IMR-90 (cell line): ENCODE measurements at regions not wholly inside any gene's neighbourhood (a gene's known extent, or its start where the extent isn't known, plus 50 kb on each side); places are given as distances from the start of the nearest gene placed in this dataset.

Experiments
- BHLHE40 ChIP-seq: fragments of 150-350 bp; IDR thresholded peaks from 2 replicates; pipeline ENCODE4 v1.6.1; 2016; ENCODE audit warnings: mild to moderate bottlenecking, low read depth, low read length
- CEBPB ChIP-seq: IDR thresholded peaks from 2 replicates; pipeline ENCODE4 v1.6.1; 2012; ENCODE audit warnings: low read depth, low read length, improper control_type of control experiment
- CHD1 ChIP-seq: IDR thresholded peaks from 2 replicates; pipeline ENCODE4 v1.6.1; 2012; ENCODE audit warnings: low read depth, low read length, improper control_type of control experiment
- FOS ChIP-seq: fragments of 150-350 bp; IDR thresholded peaks from 2 replicates; pipeline ENCODE4 v1.6.1; 2016; ENCODE audit warnings: low read depth, low read length
- MAFK ChIP-seq: IDR thresholded peaks from 2 replicates; pipeline ENCODE4 v1.6.1; 2012; ENCODE audit warnings: low read depth, low read length, improper control_type of control experiment
- MXI1 ChIP-seq: IDR thresholded peaks from 2 replicates; pipeline ENCODE4 v1.6.1; 2012; ENCODE audit warnings: low read depth, mild to moderate bottlenecking, low read length, moderate library complexity, borderline replicate concordance
- NFE2L2 ChIP-seq: fragments of 150-350 bp; IDR thresholded peaks from 2 replicates; pipeline ENCODE4 v1.6.1; 2016; ENCODE audit warnings: low read depth, mild to moderate bottlenecking, low read length
- POLR2A ChIP-seq: IDR thresholded peaks from 2 replicates; pipeline ENCODE4 v1.6.1; 2012; ENCODE audit warnings: mild to moderate bottlenecking, low read depth, low read length
- RCOR1 ChIP-seq: IDR thresholded peaks from 2 replicates; pipeline ENCODE4 v1.6.1; 2012; ENCODE audit warnings: mild to moderate bottlenecking, low read length, improper control_type of control experiment; ENCODE audit not compliant: insufficient replicate concordance
- TF ChIP-seq, protein P1 (sequence below): conservative IDR thresholded peaks from 2 replicates; pipeline ENCODE4 v1.5.1; 2012; ENCODE audit warnings: mild to moderate bottlenecking, low read depth, low read length, improper control_type of control experiment
- TF ChIP-seq, protein P2 (sequence below): fragments of 150-350 bp; IDR thresholded peaks from 2 replicates; pipeline ENCODE4 v1.6.1; 2016; ENCODE audit warnings: low read depth, mild to moderate bottlenecking, low read length, moderate library complexity, borderline replicate concordance
- TF ChIP-seq, protein P3 (sequence below): fragments of 150-350 bp; IDR thresholded peaks from 2 replicates; pipeline ENCODE4 v1.6.1; 2017; ENCODE audit warnings: mild to moderate bottlenecking, antibody characterized with exemption, low read length, low read depth

DNA sequence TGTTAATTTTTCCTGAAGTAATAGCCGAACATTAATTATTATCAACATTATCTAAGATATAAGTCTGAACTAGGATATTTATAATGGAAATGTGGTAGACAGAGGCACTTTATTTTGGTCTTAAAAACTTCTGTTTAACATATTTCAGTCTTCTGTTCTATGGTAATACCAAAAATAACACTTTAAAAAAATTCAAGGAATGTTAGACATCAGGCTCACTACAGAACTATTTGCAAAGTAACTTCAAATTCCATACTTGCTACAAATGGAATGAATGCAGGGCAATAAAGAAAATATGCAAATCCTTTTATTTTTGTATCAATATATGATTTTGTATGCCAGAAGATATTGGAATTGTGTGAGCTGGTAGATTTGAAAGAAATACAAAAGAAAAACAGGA is 345.5 kb upstream of the DSEL start:
- TF ChIP-seq MAFK (no peak), CEBPB (no peak), FOS (no peak), MXI1 (no peak), BHLHE40 (no peak), POLR2A (no peak), CHD1 (no peak), NFE2L2 (no peak), RCOR1 (no peak)
- TF ChIP-seq, protein P1, sequence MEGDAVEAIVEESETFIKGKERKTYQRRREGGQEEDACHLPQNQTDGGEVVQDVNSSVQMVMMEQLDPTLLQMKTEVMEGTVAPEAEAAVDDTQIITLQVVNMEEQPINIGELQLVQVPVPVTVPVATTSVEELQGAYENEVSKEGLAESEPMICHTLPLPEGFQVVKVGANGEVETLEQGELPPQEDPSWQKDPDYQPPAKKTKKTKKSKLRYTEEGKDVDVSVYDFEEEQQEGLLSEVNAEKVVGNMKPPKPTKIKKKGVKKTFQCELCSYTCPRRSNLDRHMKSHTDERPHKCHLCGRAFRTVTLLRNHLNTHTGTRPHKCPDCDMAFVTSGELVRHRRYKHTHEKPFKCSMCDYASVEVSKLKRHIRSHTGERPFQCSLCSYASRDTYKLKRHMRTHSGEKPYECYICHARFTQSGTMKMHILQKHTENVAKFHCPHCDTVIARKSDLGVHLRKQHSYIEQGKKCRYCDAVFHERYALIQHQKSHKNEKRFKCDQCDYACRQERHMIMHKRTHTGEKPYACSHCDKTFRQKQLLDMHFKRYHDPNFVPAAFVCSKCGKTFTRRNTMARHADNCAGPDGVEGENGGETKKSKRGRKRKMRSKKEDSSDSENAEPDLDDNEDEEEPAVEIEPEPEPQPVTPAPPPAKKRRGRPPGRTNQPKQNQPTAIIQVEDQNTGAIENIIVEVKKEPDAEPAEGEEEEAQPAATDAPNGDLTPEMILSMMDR: no peak
- TF ChIP-seq, protein P2, sequence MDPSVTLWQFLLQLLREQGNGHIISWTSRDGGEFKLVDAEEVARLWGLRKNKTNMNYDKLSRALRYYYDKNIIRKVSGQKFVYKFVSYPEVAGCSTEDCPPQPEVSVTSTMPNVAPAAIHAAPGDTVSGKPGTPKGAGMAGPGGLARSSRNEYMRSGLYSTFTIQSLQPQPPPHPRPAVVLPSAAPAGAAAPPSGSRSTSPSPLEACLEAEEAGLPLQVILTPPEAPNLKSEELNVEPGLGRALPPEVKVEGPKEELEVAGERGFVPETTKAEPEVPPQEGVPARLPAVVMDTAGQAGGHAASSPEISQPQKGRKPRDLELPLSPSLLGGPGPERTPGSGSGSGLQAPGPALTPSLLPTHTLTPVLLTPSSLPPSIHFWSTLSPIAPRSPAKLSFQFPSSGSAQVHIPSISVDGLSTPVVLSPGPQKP: no peak
- TF ChIP-seq, protein P3, sequence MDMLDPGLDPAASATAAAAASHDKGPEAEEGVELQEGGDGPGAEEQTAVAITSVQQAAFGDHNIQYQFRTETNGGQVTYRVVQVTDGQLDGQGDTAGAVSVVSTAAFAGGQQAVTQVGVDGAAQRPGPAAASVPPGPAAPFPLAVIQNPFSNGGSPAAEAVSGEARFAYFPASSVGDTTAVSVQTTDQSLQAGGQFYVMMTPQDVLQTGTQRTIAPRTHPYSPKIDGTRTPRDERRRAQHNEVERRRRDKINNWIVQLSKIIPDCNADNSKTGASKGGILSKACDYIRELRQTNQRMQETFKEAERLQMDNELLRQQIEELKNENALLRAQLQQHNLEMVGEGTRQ: no peak
